C4-2B (cell line): ENCODE measurements at regions not wholly inside any gene's neighbourhood (a gene's known extent, or its start where the extent isn't known, plus 50 kb on each side); places are given as distances from the start of the nearest gene placed in this dataset.

ENCODE experiments used
- H3K27ac ChIP-seq: fragments of 450-650 bp; 2 replicates; pipeline ENCODE4 v1.5.1; 2017
- ZFX ChIP-seq: fragments of 450-650 bp; IDR thresholded peaks from 2 replicates; pipeline ENCODE4 v1.6.1; 2017
- TF ChIP-seq, protein P1 (sequence below): fragments of 450-650 bp; conservative IDR thresholded peaks from 2 replicates; pipeline ENCODE4 v1.5.1; 2017; ENCODE audit warnings: mild to moderate bottlenecking

DNA sequence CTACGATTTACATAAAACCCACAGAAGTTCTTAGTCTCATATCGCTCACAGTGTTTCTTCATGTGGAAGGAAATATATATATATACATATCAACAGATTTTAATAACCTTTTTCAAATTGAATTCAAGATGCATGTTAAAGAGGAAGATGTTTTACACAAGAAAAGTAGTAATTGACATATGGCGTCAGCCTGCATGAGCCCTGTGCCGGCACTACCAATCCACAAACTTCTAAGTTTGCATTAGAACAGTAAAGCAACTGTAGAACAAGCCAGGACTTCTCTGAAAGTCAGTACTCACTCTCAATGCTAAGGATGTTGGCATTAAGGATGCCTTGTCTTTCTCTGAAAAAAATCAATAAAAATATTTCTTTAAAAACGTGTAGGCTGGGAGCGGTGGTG is 441.3 kb upstream of the SMIM31 start:
- H3K27ac ChIP-seq: no peak overlapping the region
- TF ChIP-seq ZFX: no peak
- TF ChIP-seq, protein P1, sequence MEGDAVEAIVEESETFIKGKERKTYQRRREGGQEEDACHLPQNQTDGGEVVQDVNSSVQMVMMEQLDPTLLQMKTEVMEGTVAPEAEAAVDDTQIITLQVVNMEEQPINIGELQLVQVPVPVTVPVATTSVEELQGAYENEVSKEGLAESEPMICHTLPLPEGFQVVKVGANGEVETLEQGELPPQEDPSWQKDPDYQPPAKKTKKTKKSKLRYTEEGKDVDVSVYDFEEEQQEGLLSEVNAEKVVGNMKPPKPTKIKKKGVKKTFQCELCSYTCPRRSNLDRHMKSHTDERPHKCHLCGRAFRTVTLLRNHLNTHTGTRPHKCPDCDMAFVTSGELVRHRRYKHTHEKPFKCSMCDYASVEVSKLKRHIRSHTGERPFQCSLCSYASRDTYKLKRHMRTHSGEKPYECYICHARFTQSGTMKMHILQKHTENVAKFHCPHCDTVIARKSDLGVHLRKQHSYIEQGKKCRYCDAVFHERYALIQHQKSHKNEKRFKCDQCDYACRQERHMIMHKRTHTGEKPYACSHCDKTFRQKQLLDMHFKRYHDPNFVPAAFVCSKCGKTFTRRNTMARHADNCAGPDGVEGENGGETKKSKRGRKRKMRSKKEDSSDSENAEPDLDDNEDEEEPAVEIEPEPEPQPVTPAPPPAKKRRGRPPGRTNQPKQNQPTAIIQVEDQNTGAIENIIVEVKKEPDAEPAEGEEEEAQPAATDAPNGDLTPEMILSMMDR: no peak

DNA sequence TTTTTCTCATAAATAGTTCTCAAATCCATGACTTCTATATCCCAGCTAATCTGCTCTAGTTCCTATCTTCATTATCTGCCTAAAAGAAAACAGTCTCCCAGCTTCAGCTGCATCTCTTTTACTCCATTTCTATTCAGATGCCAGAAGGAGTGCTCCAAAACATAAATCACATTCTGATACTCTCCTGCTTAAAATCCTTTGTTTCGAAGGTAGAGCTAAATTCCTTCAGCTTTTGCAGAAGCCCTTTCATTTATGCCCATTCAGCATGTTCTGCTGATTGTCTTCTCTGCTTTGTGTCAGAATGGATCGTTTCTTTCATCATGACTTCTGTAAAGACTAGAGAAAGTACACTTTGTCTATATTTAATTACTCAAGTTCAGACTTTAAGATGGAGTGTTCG is 440.1 kb upstream of the SMIM31 start:
- no peak for TF ChIP-seq ZFX
- TF ChIP-seq, protein P1: no peak
- no peak overlapping the region for H3K27ac ChIP-seq

DNA sequence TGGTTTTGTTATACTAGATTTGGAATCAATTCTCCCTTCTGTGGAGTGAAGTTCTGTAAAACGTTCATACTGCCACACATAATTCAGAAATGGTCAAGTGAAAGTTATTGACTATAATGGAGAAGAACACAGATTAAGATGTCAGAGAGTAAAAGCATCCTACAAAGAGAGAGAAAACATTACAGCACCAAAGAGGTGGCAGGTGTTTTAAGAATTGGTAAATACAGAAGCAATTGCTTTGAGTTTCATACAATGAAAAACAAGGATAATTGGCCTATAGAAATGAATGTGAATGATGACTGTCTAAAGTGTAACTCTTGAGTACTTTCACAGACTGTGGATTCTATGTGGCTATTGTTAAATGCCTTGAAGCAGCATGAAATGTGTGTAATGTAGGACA is 435.6 kb upstream of the SMIM31 start:
- no peak overlapping the region for H3K27ac ChIP-seq
- TF ChIP-seq, protein P1: no peak
- no peak for TF ChIP-seq ZFX

DNA sequence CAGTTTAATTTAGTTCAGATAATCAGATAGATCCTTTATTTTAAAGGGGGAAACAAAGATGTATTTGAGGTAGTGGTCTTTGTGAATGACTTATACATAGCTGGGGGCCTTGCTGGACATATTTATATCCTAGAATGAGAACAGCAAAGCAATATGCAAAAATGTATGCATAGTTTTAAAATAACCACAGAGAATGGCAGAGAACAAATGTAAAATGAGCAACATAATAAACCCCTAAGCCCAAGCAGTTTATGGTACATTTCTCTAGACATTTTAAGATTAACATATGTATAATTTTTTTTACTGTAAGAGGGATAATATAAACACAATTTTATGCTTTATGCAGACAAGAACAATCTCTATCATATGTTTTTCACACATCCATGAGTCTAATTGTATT is 434.2 kb upstream of the SMIM31 start:
- no peak overlapping the region for H3K27ac ChIP-seq
- TF ChIP-seq, protein P1: no peak
- TF ChIP-seq ZFX: no peak

DNA sequence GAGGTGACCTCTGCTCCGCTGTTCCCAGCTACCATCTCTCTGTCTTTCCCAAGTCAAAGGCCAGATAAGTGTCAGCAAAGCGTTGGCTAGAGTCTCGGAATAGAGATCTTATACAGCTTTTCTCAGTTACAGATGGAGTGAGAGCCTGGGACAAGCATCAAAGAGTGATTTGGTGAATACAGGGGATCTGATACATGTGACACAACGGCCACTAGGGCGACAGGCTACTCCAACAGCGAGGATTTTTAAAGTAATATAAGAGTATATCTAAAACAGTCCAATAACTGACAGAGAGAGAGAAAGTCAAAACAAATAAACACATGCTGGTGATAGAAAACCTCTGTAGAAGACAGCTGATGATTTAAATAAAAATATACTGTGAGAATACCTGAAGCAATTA is 433.1 kb upstream of the SMIM31 start:
- H3K27ac ChIP-seq: no peak overlapping the region
- TF ChIP-seq ZFX: no peak
- TF ChIP-seq, protein P1: no peak

DNA sequence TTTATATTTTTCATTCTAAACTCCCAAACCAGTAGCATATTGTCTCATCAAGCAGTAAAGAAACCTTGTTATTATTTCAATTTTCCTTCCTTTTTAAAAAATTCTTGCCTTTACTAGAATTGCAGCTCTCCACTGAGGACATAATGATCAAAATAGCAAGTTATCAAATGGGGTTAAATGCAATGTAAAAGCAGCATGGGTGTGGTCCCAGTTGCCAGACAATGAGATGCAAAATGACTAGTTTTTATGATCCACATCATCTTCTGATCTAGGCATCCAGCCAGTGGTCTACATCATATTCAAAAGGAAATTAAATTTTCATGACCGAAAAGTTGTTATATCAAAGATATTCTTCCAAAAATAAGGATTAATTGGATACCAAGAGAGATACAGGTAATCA is 427.9 kb upstream of the SMIM31 start:
- TF ChIP-seq, protein P1: no peak
- TF ChIP-seq ZFX: no peak
- no peak overlapping the region for H3K27ac ChIP-seq

DNA sequence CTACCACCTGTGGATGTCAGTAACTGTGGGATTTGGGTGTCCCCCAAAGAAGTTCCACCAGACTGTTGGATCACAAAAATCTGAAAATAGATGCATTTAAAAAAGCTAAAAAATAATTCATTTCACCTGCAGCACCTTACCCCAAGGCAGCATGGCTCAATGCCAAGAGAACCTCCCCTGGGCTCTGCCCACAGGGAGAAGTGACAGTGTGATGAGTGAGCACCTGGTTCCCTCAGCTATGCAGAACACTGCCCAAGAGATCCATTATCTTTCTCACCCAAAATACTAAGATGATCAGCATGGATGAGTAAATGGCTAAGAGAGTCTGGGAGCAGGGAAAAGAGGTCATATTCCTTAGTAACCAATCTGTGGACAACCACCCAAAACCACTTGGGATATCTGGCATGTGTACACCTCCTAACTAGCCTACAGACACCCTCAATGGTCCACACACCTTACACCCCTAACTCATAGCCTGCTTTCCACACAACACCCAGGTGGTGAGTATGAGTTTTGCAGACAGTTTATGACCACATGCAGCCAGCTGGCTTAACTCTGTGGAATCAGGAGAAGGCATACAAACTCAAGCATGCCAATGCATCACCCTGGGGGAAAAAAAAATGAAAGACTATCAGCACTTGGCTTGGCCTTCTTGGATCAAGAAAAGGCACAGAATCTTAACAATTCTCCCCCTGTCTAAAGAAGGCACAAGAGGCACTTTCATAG is 416.5 kb upstream of the SMIM31 start:
- TF ChIP-seq ZFX: no peak
- no peak overlapping the region for H3K27ac ChIP-seq

DNA sequence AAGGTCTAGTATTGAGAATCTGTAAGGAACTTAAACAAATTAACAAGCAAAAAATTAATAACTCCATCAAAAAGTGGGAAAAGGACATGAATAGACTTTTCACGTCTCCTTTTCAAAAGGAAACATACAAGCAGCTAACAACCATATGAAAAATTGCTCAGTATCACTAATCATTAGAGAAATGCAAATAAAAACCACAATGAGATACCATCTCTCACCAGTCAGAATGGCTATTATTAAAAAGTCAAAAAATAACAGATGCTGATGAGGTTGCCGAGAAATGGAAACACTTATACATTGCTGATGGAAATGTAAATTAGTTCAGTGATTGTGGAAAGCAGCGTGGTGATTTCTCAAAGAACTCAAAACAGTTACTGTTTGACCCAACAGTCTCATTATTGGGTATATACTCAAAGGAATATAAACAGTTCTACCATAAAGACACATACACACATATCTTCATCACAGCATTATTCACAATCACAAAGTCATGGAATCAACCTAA is 410.4 kb upstream of the SMIM31 start:
- no peak overlapping the region for H3K27ac ChIP-seq
- TF ChIP-seq ZFX: no peak
- TF ChIP-seq, protein P1: no peak
